Raji (cell line): ENCODE measurements at regions not wholly inside any gene's neighbourhood (a gene's known extent, or its start where the extent isn't known, plus 50 kb on each side); places are given as distances from the start of the nearest gene placed in this dataset.

ENCODE experiments used
- POLR2A ChIP-seq: IDR thresholded peaks from 2 replicates; pipeline ENCODE4 v1.6.1; 2011; ENCODE audit warnings: low read depth, low read length, control low read depth; ENCODE audit not compliant: insufficient read depth

DNA sequence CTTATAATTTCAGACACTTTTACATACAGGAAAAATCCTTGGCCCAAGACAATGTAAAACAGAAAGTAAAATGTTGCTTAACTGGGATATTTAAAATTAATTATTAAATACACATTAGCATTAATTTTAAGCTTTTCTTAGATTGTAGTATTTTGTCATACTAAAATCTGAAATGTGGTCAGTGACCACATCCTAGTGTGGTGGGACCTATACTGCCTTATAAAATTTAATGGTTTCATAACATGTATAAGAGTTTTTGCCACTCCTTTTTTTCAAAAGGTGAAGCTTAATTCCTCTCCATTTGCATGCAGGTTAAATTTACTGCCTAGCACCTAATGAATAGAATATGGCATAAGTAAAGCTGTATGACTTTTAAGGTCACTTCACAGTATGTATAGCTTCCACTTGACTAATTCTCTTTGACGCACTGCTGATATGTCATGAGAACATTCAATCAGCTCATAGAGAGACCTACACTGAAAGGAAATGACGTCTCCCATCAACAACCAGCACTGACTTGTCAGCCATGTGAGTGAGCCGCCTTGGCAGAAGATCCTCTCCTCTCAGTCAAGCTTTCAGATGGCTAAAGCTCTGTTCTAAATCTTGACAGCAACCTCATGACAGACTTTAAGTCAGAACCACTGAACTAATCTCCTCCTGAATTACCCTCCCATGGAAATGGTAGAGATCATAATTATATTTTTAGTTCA is 847.8 kb downstream of the SI start:
- no peak for TF ChIP-seq POLR2A

DNA sequence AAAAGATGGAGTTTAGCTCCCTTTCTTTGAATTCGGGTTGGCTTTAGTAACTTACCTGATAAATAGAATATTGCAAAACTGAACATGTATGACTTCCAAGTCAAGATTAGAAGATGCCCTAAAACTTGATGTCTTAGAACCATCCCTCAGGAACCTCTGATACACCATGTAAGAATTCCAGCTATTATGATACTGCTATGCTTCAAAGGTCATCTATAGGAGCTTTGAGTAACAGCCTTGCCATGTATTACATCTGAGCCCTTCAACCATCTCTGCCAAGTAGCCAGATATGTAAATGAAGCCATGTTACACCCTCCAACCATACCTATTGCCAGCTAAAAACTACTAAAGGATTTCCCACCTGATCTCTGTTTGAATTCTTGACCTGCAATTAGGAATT is 854.2 kb downstream of the SI start:
- no peak for TF ChIP-seq POLR2A

DNA sequence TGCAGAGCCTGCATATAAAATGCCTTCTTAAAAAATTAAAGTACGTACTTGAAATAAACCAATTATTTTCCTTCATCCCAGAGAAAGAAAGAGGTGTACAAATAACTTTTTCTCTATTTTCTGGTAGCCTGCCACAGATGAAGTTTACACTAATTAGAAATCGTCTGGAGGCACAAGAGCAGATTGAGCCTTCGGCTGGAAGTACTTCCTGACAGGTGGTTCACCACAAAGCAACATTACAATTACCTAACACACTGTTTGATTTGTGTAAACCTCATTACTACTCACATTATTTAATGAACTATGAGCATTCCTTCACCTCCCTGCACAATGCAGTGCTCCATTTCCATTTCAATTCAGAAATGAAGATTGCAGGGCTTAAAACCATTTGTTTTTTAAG is 856.1 kb downstream of the SI start:
- no peak for TF ChIP-seq POLR2A

DNA sequence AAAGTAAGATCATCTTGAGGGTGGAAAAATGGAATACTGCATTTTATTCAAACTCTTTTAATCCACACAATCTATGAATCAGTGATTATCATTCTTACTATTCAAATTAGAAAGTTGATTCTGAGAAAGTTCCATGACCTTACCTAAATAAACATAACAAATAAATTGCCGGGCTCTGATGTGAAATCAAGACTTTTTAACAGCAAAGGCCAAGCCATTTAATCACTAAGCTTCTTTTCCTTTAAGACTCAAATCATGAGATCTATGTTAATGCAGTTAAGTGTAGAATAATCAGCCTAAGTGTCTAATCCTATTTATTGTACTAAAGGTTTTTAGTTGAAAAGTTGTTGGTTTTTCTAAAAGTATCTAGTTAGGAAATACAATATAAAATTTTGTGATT is 857.0 kb downstream of the SI start:
- no peak for TF ChIP-seq POLR2A

DNA sequence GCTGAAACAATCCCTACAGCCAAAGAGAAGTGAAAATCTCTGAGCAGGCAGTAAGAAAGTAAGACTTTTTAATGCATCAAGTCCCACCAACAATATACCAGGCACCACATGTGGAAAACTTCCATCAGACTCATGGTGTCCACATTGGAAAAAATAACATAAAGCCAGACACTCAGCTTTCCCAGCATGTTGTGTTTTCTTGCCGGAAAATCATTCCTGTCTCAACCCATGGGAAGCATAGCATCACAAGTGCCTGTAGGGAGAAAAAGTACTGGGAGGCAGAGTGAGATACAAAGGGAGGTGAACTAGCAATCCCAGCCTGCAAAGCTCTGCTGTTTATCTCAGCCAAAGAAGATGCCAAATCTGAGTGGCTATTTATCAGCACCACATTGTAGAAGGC is 868.9 kb downstream of the SI start:
- TF ChIP-seq POLR2A = no peak

DNA sequence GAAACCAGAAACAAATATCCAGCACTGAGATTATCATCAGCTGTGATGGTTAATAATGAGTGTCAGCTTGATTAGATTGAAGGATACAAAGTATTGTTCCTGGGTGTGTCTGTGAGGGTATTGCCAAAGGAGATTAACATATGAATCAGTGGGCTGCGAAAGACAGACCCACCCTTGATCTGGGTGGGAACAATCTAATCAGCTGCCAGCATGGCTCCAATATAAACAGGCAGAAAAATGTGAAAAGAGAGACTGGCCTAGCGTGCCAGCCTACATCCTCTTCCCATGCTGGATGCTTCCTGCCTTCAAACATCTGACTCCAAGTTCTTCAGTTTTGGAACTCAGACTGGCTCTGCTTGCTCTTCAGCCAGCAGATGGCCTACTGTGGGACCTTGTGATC is 869.5 kb downstream of the SI start:
- no peak for TF ChIP-seq POLR2A

DNA sequence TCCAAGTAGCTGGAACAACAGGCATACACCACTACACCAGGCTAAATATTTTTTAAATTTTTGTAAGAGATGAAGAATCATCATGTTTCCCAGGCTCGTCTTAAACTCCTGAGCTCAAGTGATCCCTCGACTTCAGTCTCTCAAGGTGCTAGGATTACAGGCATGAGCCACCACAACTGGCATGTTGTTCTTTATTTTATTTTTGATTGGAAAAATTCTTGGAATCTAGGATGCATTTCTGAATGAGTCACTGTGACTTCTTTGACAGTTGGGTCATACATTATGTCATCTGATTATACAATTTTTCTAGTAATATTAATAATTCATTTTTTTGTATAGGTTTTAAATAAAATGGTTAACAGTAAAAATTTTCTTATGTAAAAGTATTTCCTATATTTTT is 870.2 kb downstream of the SI start:
- no peak for TF ChIP-seq POLR2A

DNA sequence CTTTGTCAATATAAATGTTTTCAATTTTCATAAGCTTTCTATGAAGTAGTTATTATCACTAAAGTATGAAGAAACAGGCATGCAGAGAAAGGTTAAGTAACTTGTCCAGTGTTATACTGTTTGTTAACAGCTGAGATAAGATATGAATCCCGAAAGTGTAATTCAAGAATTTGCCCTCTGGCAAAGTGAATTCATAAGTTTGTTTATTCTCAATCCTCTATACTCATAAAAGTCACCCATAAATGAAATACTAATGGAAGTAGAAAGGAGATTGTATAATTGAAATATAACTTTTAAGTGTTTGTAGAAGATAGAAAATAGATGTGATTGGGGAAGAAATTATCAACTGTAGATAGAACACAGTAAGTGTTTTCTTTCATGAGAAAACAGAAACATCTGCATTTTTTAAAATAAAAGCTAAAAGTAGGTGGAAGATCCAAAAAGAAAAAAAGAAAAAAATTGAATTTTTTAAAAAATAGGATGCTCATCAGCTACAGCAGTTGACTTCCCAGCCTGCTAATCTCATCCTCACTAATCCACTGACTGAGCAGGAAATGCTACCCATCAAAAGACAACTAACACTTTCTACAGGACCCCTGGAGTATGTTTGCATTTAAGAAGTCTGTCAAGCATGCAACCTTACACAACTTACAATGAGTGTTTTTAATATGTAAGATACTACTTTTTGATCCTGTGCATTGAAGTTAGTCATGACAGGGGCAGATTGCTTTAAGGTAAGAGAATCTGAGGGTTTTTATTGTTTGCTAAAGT is 878.1 kb downstream of the SI start:
- no peak for TF ChIP-seq POLR2A

DNA sequence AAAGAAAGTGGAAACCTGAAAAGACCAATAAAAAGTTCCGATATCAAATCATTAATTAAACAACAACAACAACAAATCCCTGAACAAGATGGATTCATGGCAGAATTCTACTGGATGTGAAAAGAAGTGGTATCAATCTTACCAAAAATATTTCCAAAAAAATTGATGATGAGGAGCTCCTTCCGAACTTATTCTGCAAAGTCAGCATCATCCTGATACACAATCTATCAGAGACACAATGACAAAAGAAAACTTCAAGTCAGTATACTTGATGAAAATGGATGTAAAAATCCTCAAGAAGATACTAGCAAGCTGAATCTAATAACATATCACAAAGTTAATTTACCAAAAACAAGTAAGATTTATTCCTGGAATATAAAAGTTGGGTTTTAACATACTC is 881.8 kb downstream of the SI start:
- TF ChIP-seq POLR2A = no peak

DNA sequence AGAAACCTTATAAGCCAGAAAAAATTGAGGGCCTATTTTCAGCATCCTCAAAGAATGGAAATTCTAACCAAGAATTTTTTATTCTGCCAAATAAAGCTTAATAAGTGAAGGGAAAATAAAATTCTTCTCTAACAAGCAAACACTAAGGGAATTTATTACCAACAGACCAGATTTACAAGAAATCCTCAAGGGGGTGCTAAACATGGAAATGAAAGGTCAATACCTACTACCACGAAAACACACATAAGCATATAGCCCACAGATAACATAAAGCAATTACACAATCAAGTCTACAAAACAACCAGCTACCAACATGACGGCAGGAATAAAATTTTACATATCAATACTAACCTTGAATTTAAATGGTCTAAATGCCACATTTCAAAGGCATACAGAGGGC is 883.5 kb downstream of the SI start:
- no peak for TF ChIP-seq POLR2A

DNA sequence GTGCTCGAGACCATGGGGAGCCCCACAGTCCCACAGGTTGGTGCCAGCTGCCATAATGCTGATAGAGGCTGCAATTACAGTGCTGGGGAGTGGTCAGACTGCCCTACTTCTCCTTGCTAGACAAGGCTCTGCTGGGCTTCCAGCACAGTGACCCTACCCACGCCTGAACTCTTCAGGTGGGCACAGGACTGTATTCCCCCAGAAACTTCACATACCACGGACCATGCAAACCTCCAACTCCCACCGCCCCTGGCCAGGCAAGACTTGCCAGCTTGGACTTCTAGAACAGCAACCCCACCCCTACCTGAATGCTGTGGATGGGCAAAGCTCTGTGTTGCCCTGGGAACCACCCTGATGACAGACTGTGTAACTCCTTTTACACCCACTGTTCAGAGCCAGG is 885.3 kb downstream of the SI start:
- no peak for TF ChIP-seq POLR2A

DNA sequence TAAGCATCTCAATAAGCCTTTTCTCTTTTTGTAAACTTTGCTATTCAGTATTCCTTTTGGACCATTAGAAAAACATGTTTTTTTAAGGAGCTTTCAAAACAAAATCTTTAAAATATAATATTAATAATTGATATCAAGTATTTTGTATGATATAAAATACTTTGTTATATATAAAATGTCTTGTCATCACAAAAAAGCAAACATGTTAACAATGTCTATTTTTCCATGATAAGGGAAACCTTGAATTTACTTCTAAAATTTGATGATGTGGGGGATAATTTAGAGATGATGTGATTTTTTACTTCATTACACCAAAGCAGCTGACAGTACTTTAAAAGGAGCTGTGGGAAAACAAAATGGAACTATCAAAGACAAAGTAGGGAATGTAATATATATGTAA is 887.7 kb downstream of the SI start:
- TF ChIP-seq POLR2A = no peak

DNA sequence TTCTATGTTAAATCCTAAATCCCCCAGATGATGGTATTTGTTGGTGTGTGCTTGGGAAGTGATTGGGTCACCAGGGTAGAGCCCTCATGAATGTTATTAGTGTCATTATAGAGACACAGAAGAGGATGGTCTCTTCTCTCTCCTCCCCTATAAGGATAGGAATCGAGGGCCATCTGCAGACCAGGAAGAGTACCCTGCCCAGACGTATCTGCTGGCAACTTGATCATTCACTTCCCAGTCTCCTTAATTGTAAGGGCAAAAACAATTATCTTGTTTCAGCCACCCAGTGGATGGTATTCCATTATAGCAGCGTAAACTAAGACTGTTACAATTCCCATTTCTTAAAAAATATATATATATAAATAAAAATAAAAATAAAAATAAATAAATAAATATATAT is 892.2 kb downstream of the SI start:
- TF ChIP-seq POLR2A = no peak

DNA sequence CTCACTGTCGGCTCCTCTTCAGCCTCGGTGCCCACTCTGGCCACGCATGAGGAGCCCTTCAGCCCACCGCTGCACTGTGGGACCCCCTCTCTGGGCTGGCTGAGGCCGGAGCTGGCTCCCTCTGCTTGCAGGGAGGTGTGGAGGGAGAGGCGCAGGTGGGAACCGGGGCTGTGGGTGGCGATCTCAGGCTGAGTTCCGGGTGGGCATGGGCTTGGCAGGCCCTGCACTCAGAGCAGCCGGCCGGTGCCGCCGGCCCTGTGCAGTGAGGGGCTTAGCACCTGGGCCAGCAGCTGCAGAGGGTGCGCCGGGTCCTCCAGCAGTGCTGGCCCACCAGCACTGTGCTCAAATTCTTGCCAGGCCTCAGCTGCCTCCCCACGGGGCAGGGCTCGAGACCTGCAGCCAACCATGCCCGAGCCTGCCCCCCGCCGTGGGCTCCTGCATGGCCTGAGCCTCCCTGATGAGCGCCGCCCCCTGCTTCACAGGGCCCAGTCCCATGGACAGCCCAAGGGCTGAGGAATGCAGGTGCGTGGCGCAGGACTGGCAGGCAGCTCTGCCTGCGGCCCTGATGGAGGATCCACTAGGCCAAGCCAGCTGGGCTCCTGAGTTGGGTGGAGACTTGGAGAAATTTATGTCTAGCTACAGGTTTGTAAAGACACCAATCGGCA is 899.1 kb downstream of the SI start:
- TF ChIP-seq POLR2A = no peak

DNA sequence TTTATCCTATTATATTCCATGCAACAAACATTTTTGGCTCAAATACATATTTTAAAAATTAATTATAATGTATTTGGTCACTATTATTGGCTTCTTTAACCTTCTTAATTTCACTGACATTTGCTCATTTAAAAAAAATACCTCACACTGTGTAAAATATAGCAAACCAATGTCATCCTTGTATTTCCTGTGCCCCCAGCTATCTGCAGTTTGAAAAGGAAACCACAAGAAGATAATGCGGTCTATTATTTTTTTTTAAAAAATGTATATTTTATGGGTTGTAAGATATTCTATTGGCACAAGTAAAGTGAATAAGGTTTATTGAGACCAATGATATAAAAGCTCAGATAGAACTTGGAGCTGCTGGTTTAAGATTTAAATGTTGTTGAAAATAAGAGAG is 904.2 kb downstream of the SI start:
- no peak for TF ChIP-seq POLR2A

DNA sequence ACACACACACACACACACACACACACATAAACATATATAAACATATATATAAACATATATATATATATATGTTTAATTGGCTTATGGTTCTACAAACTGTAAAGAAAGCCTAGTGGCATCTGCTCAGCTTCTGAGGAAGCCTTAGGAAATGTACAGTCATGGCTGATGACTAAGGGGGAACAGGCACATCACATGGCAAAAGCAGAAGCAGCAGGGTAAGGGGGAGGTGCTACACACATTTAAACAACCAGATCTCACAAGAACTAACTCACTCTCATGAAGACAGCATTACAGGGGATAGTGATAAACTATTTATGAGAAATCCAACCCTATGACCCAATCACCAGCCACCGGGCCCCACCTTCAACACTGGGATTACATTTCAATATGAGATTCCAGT is 922.9 kb downstream of the SI start:
- no peak for TF ChIP-seq POLR2A
